ENCODE measurements at regions not wholly inside any gene's neighbourhood (a gene's known extent, or its start where the extent isn't known, plus 50 kb on each side); places are given as distances from the start of the nearest gene placed in this dataset.

DNA sequence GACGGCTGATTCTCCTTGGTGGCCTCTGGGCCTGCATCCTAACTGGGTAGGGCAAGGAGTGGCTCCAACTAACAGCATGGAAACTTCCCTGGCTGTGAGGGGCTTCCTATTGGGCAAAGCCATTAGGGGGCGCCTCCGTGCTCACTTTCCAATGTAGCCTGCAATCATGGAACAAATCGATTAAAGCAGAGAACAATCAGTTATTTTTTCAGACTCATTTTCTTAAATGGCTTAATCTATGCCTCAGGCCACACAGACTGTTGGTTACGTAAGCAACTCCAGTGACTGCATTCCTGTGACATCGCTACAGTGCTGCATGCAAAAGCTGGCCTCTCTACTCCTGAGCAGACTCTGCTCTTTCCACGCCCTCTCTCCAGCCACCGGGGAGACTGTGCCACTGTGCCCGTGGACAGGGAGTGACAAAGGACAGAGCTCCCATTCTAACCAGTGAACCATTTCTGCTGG, 278.9 kb downstream of the KLF13 start:
- H3K9ac ChIP-seq (ENCODE audit: insufficient read depth, low read depth, low read length) = no peak overlapping the region
- no peaks in the 10 kb centered on the region for H3K4me1 ChIP-seq (ENCODE audit: insufficient read depth, low read length)
- no peaks in the 10 kb centered on the region for H3K36me3 ChIP-seq (replicated peaks in 1 of 2; ENCODE audit: control insufficient read depth in 1 of 2, insufficient read depth in 2 of 2, low read length in 2 of 2)
- no peak overlapping the region for H2AFZ ChIP-seq (ENCODE audit: low read length)
- H3K4me3 ChIP-seq (replicated peaks in 1 of 3; ENCODE audit: insufficient read depth in 1 of 3, low read depth in 2 of 3, low read length in 3 of 3) = no peak overlapping the region
- H3K79me2 ChIP-seq (ENCODE audit: insufficient read depth, low read length) = no peaks in the 10 kb centered on the region
- H4K20me1 ChIP-seq (ENCODE audit: insufficient read depth, low read length) = no peaks in the 10 kb centered on the region
- POLR2A ChIA-PET = no interaction called here
- peak; percentile 47; the same call in 1 of the 3 replicates for ATAC-seq
- no peaks in the 10 kb centered on the region for H3K9me3 ChIP-seq (ENCODE audit: low read length)
- no peak overlapping the region for H3K27ac ChIP-seq (ENCODE audit: extremely low read length, insufficient read depth, low read length)
- no peak overlapping the region for H3K4me2 ChIP-seq (ENCODE audit: low read depth, low read length)
- BruUV-seq (replicated peaks) = no TSS peak
- FAIRE-seq = no peak
- intact Hi-C loops (cut with micrococcal nuclease; ENCODE audit: unreplicated experiment) = no loop called here
- no peak for DNase-seq (ENCODE audit: low spot score)
- CTCF ChIA-PET (ENCODE audit: low intra/inter-chr PET ratio, low total read pairs) = no interaction called here
- H3K27me3 ChIP-seq (ENCODE audit: control insufficient read depth in 1 of 2, insufficient read depth in 2 of 2, low read length in 2 of 2) = no peaks in the 10 kb centered on the region
- TF ChIP-seq, protein P1, sequence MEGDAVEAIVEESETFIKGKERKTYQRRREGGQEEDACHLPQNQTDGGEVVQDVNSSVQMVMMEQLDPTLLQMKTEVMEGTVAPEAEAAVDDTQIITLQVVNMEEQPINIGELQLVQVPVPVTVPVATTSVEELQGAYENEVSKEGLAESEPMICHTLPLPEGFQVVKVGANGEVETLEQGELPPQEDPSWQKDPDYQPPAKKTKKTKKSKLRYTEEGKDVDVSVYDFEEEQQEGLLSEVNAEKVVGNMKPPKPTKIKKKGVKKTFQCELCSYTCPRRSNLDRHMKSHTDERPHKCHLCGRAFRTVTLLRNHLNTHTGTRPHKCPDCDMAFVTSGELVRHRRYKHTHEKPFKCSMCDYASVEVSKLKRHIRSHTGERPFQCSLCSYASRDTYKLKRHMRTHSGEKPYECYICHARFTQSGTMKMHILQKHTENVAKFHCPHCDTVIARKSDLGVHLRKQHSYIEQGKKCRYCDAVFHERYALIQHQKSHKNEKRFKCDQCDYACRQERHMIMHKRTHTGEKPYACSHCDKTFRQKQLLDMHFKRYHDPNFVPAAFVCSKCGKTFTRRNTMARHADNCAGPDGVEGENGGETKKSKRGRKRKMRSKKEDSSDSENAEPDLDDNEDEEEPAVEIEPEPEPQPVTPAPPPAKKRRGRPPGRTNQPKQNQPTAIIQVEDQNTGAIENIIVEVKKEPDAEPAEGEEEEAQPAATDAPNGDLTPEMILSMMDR (CRISPR knock-in tag; IDR thresholded peaks at IDR 0.05) = peak; percentile 23; the same call in 1 of the 2 replicates
- TF ChIP-seq FOXP1 (IDR thresholded peaks at IDR 0.05) = no peak
- TF ChIP-seq FOXP1 (CRISPR knock-in tag; IDR thresholded peaks at IDR 0.05) = no peak
- TF ChIP-seq ZNF317 (CRISPR knock-in tag; IDR thresholded peaks at IDR 0.05) = no peak
- TF ChIP-seq ZNF253 (CRISPR knock-in tag; IDR thresholded peaks at IDR 0.05; ENCODE audit: borderline replicate concordance) = no peak
- no peak for TF ChIP-seq ZFP82 (CRISPR knock-in tag; IDR thresholded peaks at IDR 0.05; ENCODE audit: borderline replicate concordance)
- no peak for TF ChIP-seq ZZZ3 (CRISPR knock-in tag; IDR thresholded peaks at IDR 0.05; ENCODE audit: borderline replicate concordance)
- TF ChIP-seq, protein P2, sequence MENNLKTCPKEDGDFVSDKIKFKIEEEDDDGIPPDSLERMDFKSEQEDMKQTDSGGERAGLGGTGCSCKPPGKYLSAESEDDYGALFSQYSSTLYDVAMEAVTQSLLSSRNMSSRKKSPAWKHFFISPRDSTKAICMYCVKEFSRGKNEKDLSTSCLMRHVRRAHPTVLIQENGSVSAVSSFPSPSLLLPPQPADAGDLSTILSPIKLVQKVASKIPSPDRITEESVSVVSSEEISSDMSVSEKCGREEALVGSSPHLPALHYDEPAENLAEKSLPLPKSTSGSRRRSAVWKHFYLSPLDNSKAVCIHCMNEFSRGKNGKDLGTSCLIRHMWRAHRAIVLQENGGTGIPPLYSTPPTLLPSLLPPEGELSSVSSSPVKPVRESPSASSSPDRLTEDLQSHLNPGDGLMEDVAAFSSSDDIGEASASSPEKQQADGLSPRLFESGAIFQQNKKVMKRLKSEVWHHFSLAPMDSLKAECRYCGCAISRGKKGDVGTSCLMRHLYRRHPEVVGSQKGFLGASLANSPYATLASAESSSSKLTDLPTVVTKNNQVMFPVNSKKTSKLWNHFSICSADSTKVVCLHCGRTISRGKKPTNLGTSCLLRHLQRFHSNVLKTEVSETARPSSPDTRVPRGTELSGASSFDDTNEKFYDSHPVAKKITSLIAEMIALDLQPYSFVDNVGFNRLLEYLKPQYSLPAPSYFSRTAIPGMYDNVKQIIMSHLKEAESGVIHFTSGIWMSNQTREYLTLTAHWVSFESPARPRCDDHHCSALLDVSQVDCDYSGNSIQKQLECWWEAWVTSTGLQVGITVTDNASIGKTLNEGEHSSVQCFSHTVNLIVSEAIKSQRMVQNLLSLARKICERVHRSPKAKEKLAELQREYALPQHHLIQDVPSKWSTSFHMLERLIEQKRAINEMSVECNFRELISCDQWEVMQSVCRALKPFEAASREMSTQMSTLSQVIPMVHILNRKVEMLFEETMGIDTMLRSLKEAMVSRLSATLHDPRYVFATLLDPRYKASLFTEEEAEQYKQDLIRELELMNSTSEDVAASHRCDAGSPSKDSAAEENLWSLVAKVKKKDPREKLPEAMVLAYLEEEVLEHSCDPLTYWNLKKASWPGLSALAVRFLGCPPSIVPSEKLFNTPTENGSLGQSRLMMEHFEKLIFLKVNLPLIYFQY (CRISPR knock-in tag; IDR thresholded peaks at IDR 0.05; ENCODE audit: borderline replicate concordance) = no peak
- no peak for TF ChIP-seq ZNF264 (CRISPR knock-in tag; IDR thresholded peaks at IDR 0.05)
- TF ChIP-seq MBNL3 (CRISPR knock-in tag; conservative IDR thresholded peaks at IDR 0.05) = no peak
- in situ Hi-C loops (cut with HindIII; ENCODE audit: extremely low pct_ligation_motif_present, low pct_unique_long_range_greater_than_20kb) = no loop called here
- 10% methylated on average over 7 of the region's 9 CpGs for WGBS (ENCODE audit: low lambda C conversion rate)

Data from HepG2 (cell line).